ENCODE measurements at regions not wholly inside any gene's neighbourhood (a gene's known extent, or its start where the extent isn't known, plus 50 kb on each side); places are given as distances from the start of the nearest gene placed in this dataset.

DNA sequence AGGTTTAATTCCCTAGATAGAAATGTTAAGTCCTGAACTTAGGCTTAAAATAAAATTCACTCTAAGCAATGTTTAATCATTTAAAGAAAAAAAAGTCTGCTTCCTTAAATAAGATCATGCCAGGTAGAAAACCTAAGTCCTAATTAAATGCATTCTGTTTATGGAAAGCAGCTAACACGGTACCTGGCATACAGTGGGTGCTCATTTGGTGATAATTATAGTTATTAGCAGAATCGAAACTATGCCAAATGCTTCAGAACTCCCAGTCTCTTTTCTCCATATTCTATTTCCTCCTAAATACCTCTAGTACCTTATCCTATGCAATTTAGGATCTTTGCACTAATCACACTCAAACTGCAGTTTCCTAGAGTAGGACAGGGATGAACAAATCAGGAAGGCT is 331.8 kb downstream of the EPHA7 start:
- H3K9ac ChIP-seq (ENCODE audit: control insufficient read depth, insufficient read depth, low read length) = no peak overlapping the region
- no peak overlapping the region for H2AFZ ChIP-seq (ENCODE audit: control insufficient read depth, low read depth, low read length)
- no peaks in the 10 kb centered on the region for H3K79me2 ChIP-seq (ENCODE audit: control insufficient read depth, insufficient read depth, low read length)
- ChIA-PET CTCF (no interaction called here), RAD21 (ENCODE audit: unreplicated experiment) (no interaction called here), SMC1A (ENCODE audit: uncharacterized antibody, unreplicated experiment) (interaction anchor here (0.9 kb wide), 1 partner anchor 277 kb away, joined by 3 read pairs; no protein-coding TSS in a partner anchor), POLR2A (no interaction called here)
- BruUV-seq (replicated peaks) = no TSS peak
- H3K9me3 ChIP-seq (replicated peaks; ENCODE audit: control insufficient read depth, insufficient read depth, low read length) = no peaks in the 10 kb centered on the region
- H3K36me3 ChIP-seq (ENCODE audit: control insufficient read depth in 2 of 2, insufficient read depth in 2 of 2, low read length in 1 of 2) = no peaks in the 10 kb centered on the region
- in situ Hi-C loops (cut with MboI) = no loop called here
- H3K27me3 ChIP-seq (replicated peaks in 1 of 2; ENCODE audit: control insufficient read depth in 2 of 2, insufficient read depth in 2 of 2, low read length in 1 of 2) = no peaks in the 10 kb centered on the region
- no peaks in the 10 kb centered on the region for H3K4me1 ChIP-seq (ENCODE audit: control insufficient read depth, insufficient read depth, low read length)
- H3K27ac ChIP-seq (ENCODE audit: control insufficient read depth, insufficient read depth) = no peak overlapping the region
- no peak for ATAC-seq
- 0% methylated on average over 2 of the region's 2 CpGs for WGBS (ENCODE audit: insufficient coverage, insufficient replicate concordance, low lambda C conversion rate, missing lambda C conversion rate)
- no peak for DNase-seq (ENCODE audit: low read depth, low spot score)
- FAIRE-seq = no peak
- H3K4me2 ChIP-seq (ENCODE audit: control insufficient read depth, insufficient read depth) = no peak overlapping the region
- H4K20me1 ChIP-seq (ENCODE audit: control insufficient read depth, insufficient read depth) = no peaks in the 10 kb centered on the region
- H3K4me3 ChIP-seq = no peak overlapping the region
- intact Hi-C loops (cut with micrococcal nuclease; ENCODE audit: unreplicated experiment) = no loop called here
- TF ChIP-seq, protein P1, sequence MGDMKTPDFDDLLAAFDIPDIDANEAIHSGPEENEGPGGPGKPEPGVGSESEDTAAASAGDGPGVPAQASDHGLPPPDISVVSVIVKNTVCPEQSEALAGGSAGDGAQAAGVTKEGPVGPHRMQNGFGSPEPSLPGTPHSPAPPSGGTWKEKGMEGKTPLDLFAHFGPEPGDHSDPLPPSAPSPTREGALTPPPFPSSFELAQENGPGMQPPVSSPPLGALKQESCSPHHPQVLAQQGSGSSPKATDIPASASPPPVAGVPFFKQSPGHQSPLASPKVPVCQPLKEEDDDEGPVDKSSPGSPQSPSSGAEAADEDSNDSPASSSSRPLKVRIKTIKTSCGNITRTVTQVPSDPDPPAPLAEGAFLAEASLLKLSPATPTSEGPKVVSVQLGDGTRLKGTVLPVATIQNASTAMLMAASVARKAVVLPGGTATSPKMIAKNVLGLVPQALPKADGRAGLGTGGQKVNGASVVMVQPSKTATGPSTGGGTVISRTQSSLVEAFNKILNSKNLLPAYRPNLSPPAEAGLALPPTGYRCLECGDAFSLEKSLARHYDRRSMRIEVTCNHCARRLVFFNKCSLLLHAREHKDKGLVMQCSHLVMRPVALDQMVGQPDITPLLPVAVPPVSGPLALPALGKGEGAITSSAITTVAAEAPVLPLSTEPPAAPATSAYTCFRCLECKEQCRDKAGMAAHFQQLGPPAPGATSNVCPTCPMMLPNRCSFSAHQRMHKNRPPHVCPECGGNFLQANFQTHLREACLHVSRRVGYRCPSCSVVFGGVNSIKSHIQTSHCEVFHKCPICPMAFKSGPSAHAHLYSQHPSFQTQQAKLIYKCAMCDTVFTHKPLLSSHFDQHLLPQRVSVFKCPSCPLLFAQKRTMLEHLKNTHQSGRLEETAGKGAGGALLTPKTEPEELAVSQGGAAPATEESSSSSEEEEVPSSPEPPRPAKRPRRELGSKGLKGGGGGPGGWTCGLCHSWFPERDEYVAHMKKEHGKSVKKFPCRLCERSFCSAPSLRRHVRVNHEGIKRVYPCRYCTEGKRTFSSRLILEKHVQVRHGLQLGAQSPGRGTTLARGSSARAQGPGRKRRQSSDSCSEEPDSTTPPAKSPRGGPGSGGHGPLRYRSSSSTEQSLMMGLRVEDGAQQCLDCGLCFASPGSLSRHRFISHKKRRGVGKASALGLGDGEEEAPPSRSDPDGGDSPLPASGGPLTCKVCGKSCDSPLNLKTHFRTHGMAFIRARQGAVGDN (IDR thresholded peaks at IDR 0.05) = no peak
- TF ChIP-seq ZNF207 (IDR thresholded peaks at IDR 0.05; ENCODE audit: borderline replicate concordance) (no peak), NR2C1 (IDR thresholded peaks at IDR 0.05) (no peak), BCL11A (IDR thresholded peaks at IDR 0.05; ENCODE audit: low read depth, low read length) (no peak)
- TF ChIP-seq, protein P2, sequence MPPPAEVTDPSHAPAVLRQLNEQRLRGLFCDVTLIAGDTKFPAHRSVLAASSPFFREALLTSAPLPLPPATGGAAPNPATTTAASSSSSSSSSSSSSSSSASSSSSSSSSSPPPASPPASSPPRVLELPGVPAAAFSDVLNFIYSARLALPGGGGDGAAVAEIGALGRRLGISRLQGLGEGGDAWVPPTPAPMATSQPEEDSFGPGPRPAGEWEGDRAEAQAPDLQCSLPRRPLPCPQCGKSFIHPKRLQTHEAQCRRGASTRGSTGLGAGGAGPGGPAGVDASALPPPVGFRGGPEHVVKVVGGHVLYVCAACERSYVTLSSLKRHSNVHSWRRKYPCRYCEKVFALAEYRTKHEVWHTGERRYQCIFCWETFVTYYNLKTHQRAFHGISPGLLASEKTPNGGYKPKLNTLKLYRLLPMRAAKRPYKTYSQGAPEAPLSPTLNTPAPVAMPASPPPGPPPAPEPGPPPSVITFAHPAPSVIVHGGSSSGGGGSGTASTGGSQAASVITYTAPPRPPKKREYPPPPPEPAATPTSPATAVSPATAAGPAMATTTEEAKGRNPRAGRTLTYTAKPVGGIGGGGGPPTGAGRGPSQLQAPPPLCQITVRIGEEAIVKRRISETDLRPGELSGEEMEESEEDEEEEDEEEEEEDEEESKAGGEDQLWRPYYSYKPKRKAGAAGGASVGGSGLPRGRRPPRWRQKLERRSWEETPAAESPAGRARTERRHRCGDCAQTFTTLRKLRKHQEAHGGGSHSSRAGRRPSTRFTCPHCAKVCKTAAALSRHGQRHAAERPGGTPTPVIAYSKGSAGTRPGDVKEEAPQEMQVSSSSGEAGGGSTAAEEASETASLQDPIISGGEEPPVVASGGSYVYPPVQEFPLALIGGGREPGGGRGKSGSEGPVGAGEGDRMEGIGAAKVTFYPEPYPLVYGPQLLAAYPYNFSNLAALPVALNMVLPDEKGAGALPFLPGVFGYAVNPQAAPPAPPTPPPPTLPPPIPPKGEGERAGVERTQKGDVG (CRISPR knock-in tag; IDR thresholded peaks at IDR 0.05) = no peak
- TF ChIP-seq, protein P3, sequence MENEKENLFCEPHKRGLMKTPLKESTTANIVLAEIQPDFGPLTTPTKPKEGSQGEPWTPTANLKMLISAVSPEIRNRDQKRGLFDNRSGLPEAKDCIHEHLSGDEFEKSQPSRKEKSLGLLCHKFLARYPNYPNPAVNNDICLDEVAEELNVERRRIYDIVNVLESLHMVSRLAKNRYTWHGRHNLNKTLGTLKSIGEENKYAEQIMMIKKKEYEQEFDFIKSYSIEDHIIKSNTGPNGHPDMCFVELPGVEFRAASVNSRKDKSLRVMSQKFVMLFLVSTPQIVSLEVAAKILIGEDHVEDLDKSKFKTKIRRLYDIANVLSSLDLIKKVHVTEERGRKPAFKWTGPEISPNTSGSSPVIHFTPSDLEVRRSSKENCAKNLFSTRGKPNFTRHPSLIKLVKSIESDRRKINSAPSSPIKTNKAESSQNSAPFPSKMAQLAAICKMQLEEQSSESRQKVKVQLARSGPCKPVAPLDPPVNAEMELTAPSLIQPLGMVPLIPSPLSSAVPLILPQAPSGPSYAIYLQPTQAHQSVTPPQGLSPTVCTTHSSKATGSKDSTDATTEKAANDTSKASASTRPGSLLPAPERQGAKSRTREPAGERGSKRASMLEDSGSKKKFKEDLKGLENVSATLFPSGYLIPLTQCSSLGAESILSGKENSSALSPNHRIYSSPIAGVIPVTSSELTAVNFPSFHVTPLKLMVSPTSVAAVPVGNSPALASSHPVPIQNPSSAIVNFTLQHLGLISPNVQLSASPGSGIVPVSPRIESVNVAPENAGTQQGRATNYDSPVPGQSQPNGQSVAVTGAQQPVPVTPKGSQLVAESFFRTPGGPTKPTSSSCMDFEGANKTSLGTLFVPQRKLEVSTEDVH (IDR thresholded peaks at IDR 0.05; ENCODE audit: low read depth, partially characterized antibody) = no peak
- TF ChIP-seq, protein P4, sequence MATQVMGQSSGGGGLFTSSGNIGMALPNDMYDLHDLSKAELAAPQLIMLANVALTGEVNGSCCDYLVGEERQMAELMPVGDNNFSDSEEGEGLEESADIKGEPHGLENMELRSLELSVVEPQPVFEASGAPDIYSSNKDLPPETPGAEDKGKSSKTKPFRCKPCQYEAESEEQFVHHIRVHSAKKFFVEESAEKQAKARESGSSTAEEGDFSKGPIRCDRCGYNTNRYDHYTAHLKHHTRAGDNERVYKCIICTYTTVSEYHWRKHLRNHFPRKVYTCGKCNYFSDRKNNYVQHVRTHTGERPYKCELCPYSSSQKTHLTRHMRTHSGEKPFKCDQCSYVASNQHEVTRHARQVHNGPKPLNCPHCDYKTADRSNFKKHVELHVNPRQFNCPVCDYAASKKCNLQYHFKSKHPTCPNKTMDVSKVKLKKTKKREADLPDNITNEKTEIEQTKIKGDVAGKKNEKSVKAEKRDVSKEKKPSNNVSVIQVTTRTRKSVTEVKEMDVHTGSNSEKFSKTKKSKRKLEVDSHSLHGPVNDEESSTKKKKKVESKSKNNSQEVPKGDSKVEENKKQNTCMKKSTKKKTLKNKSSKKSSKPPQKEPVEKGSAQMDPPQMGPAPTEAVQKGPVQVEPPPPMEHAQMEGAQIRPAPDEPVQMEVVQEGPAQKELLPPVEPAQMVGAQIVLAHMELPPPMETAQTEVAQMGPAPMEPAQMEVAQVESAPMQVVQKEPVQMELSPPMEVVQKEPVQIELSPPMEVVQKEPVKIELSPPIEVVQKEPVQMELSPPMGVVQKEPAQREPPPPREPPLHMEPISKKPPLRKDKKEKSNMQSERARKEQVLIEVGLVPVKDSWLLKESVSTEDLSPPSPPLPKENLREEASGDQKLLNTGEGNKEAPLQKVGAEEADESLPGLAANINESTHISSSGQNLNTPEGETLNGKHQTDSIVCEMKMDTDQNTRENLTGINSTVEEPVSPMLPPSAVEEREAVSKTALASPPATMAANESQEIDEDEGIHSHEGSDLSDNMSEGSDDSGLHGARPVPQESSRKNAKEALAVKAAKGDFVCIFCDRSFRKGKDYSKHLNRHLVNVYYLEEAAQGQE (IDR thresholded peaks at IDR 0.05; ENCODE audit: low read depth, low read length) = no peak
- TF ChIP-seq, protein P5, sequence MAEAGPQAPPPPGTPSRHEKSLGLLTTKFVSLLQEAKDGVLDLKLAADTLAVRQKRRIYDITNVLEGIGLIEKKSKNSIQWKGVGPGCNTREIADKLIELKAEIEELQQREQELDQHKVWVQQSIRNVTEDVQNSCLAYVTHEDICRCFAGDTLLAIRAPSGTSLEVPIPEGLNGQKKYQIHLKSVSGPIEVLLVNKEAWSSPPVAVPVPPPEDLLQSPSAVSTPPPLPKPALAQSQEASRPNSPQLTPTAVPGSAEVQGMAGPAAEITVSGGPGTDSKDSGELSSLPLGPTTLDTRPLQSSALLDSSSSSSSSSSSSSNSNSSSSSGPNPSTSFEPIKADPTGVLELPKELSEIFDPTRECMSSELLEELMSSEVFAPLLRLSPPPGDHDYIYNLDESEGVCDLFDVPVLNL (IDR thresholded peaks at IDR 0.05; ENCODE audit: low read depth, low read length) = no peak

All from GM12878 (cell line).